Astrocyte of the hippocampus (primary cell): ENCODE measurements at regions not wholly inside any gene's neighbourhood (a gene's known extent, or its start where the extent isn't known, plus 50 kb on each side); places are given as distances from the start of the nearest gene placed in this dataset.
"Not testable (repeated sequence)": the region's sequence is repeated elsewhere in the genome, so short reads cannot be mapped to it uniquely, and the experiment has no call there.

ENCODE experiments used
- DNase-seq: peaks from one replicate; pipeline ENCODE4 v3.0.0; 2011; ENCODE audit warnings: low read depth, low spot score

DNA sequence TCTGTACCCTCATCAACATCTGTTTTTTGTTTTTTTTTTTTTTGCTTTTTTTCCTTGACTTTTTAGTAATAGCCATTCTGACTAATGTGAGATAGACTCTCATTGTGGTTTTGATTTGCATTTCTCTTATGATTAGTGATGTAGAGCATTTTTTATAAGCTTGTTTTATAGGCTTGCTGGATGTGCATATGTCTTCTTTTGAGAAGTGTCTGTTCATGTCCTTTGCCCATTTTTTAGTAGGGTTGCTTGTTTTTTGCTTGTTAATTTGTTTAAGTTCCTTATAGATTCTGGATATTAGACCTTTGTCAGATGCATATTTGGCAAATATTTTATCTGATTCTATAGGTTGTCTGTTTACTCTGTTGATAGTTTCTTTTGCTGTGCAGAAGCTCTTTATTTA is 53.5 kb upstream of the FAR1 start:
- not testable (repeated sequence) for DNase-seq

DNA sequence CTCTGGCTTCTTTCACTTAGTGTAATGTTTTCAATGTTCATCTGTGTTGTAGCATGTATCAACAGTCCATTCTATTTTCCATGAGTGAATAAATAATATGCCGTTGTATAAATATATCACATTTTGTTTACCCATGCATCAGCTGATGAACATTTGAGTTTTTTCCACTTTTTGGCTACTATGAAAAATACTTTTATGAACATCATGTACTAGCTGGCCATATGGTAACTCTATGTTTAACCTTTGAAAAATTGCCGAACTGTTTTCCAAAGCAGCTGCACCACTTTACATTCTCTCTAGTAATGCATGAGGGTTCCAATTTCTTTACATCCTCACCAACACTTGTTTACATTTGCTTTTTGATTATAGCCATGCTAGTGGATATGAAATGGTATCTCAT is 59.8 kb upstream of the FAR1 start:
- no peak for DNase-seq

DNA sequence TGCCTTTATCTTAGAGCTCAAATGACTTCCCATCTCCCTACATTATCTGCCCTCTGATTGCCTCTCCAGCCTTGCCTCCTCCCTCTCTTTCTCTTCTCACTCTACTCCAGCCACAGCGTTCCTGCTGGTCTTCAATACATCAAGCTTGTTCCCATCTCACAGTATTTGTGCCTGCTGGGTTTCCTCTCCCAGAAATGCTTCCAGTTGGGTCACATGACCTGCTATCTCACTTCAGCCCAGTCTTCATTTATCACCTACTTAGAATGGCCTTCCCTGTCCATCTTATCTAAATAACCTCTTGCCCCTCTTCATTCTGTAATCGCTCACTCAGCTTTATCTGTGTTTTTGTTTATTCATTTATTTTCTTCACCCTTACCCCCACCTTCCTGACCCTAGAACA is 61.8 kb upstream of the FAR1 start:
- DNase-seq = no peak

DNA sequence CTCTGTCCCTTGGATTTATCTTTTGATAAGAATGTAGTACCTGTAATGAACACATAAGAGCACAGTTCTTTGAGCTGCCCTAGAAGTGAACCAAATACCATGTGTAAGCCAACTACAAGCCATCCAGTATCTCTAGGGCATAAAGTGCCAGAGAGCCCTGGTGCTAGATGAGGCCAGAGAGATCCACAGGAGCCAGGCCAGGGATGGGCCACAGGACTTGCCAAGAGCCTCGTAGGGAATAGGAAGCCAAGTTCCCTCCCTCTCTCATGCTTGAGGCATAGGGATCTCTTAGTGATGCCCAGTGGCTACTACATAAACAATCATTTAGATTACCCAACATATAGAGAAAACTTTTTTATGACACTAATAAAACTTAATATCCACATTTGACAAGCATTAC is 64.8 kb upstream of the FAR1 start:
- DNase-seq = no peak

DNA sequence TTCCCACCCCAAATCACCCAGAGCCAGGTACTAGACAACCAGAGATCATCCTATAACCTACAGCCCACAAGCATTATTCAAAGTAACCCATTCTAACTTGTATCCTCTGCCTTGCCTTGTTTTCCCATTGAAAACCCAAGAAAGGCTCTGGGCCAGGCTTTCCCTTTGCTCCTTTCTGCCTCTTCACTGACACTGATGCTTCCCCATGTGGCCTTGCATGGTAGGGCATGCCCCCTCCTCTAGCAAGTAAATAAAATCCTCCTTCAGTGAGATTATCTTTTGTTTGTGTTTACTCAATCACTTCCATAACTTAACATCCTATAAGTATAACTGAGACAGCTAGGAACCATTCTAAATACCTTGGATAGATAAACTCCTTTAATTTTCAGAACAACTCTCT is 65.6 kb upstream of the FAR1 start:
- DNase-seq = no peak

DNA sequence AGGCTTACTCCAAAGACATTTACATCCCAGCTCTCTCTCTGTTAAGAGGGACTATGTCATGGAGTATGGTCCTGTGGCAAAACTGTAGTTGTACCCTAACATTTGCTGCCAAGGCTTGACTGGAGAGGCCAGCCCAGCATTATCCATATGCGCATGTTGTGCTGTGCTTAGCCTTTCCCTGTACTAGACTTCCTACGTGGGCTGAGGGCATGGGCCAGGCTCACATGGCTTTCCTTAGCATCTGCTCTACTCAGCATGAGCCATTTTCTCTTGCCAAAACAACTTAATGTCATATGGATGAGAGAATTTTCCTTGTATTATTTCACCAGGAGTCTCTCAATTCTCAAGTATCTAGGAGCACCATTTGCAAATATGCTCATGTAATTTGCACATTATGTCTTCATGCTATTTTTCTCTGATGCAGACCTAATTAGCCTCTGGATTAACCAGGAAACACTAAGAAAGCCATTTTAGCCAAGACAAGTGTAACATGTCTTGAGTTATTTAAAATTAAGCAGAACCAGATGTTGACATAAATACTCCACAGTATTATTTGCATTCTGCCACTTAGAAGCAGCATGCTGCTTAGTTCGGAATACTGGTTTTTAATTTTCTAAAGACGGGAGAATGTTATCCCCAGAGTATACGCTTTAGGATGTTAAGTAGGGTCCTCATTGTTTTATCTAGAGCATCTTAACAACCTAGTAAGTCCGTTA is 71.7 kb upstream of the FAR1 start:
- DNase-seq = no peak

DNA sequence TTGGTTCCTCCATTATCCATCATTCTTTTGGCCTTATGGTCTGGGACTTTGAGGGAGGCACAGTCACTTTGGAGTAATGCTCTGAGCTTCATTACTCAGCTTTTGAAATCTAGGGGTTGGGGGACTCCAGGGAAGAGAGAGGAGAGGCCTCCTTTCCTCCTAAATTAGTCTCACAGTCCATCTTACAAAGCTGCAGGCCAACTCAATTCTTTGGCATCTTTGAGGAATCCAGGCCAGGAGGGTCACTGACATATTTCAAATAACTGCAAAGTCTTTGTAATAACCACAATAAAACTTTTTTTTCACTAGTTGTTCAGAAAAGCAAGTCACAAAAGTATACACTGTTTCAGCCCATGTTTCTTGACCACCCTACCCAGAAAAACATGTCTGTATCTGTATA is 73.3 kb upstream of the FAR1 start:
- peak; percentile 59 for DNase-seq

DNA sequence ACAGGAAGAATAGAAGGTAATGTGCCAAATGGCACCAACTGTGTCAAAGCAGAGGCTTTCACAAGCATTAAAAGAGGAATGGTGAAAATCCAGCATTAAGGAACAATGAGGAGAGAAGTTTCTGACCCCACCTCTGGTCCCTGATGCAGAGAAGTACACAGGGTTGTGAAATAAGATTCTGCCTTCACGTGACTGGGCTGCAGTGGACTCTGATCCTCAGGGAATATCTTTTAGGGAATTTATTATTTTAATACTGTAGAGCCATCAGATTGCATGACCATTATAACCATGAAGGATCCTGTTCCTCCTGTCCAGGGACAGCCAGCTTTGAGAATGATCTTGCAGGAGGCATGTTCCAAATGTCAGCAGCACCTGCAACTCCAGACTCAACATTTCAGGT is 74.4 kb upstream of the FAR1 start:
- no peak for DNase-seq

DNA sequence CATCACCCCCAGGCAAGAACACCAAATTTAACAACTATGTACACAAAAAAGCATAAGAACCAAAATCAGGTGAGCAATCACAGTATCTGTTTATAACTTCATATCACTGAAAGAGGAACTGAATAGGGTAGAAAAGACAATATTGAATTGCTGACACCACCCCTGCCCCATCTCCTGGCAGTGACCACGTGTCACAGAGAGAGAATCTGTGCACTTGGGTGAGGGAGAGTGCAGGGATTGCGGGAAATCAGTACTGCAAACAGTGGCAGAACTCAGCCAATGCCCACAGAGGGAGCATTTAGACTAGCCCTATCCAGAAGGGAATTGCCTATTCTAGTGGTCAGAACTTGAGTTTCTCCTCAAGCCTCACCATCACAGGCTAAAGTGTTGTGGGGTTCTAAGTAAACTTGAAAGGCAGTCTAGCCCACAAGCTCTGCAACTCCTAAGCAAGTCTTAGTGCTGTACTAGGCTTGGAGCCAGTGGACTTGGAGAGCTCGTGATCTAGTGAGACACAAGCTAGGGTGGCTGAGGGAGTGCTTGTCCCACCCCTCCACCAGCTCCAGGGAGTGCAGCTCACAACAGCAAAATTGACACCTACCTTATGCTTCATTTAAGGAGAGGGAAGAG is 82.8 kb upstream of the PTH start:
- DNase-seq = no peak

DNA sequence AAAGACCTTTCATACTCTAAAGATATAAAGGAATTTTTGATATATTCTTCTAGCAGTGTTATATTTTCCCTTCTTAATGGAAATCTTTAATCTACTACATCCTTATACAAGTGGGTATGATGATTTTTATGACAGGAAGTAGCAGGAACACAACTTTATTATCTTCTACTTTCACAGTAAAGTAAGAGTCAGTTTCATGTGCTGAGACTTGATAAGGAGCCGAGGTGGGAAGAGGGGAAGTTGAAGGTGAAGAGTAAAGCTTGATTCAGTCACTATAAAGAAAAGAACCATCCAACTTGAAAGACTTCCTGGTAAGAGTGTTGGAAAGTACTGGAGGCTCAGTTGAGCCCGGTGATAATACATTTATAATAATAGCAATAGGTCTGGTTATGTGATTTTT is 82.1 kb upstream of the PTH start:
- DNase-seq = no peak

DNA sequence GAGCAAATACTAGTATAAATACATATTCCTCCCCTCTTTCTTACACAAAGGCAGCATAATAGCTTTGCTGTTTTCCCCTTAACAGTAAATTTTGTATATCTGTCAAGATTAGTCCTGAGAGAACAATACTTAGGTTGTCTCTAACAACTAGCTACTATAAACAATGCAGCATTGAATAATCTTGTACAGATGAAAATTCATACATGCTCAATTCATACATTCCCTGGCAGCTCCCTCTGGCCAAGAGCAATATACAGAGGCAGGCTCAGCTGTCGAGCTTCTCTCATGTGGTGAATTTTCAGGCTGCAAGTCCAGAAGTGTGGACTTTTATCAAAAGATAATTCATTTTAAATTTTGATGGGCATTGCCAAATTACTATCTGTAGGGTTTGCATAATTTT is 81.2 kb upstream of the PTH start:
- no peak for DNase-seq

DNA sequence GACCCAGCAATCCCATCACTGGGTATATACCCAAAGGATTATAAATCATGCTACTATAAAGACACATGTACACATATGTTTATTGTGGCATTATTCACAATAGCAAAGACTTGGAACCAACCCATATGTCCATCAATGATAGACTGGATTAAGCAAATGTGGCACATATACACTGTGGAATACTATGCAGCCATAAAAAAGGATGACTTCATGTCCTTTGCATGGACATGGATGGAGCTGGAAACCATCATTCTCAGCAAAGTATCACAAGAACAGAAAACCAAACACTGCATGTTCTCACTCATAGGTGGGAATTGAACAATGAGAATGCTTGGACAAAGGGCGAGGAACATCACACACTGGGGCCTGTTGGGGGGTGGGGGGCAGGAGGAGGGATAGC is 79.6 kb upstream of the PTH start:
- not testable (repeated sequence) for DNase-seq

DNA sequence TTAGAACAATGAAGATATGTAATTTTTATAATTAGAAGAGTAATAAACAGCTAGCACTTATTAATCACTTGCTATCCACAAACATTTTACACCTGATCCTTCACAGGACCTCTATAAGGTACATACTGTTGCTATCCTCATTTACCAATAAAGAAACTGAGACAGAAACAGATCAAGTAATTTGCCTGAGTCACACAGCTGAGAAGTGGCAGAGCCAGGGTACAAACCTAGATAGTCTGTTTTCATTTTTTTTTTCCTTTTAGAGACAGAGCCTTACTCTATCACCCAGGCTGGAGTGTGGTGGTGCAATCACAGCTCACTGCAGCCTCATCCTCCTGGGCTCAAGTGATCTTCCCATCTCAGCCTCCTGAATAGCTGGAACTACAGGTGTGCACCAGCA is 71.8 kb upstream of the PTH start:
- DNase-seq = no peak

DNA sequence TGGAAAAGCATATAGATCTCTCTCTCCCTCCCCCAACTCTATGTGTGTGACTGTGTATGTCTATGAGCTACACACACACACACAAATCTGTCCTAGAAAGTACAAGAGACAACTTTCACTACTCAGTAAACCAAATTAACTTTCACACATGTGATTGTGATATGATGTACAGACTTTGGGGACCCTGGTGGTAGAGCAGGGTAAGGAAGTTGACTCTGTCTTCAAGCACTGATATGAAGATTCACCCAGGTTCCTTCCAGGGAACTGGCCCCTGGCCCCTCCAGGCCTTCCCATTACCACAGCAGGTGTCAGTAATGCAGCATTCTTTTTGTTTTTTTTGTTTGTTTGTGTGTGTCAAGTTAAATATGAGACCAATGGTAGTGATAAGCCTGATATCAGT is 66.1 kb upstream of the PTH start:
- no peak for DNase-seq

DNA sequence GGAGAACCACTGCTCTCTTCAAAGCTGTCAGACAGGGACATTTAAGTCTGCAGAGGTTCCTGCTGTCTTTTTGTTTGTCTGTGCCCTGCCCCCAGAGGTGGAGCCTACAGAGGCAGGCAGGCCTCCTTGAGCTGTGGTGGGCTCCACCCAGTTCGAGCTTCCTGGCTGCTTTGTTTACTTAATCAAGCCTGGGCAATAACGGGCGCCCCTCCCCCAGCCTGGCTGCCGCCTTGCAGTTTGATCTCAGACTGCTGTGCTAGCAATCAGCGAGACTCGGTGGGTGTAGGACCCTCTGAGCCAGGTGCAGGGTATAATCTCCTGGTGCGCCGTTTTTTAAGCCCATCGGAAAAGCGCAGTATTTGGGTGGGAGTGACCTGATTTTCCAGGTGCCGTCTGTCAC is 64.5 kb upstream of the PTH start:
- DNase-seq = not testable (repeated sequence)

DNA sequence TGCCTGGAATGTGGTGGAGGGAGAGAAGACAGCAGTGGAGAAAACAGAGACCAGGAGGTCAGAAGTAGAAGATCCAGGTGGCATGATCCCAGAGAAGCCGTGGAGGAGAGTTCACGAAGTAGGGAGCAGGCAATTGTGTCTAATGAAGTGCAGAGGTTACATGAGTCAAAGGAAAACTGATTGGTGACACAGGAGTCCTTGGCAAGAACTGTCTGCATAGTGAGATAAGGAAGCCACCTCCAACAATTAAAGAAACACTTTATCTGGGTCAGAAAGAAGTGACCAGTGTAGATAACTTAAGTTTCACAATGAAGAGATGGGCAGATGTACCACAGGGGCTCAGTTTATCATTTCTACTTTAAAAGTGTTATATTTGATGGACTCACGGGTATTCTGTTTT is 57.0 kb upstream of the PTH start:
- DNase-seq = no peak

DNA sequence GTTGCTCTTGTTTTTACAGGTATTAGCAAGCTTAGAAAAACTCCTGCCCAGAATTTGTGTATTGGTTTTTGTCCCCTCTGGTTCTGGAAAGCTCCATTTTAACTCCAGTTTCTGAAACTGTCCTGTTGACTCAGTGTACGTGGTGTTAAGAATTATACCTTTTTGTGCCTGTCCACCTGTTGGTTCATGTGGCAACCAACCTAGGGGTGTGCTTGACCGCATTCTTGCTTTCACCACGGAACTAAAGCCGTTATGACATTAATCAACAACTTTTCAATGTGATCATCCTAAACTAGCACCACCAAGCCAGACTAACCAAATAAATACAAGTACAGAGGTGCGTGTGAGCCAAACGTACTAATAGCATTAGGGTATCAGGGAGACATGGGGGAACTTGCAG is 56.0 kb upstream of the PTH start:
- DNase-seq = no peak

DNA sequence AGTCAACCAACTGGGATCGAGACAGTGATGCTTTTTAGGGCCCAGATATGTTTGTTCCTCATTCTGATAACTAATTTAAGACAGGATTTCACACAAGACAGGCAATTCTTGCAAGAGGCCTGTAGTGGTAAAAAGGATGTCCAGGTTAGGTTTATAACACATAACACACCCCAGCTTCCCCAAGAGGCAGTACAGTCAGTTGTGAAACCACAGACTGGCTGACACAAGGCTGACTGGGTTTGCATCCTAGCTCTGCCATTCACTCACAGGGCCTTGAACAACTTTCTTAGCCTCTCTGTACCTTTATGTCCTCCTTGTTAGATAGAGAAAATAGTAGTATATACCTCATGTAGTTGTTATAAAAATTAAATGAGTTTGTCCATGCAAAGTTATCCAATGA is 55.0 kb upstream of the PTH start:
- no peak for DNase-seq

DNA sequence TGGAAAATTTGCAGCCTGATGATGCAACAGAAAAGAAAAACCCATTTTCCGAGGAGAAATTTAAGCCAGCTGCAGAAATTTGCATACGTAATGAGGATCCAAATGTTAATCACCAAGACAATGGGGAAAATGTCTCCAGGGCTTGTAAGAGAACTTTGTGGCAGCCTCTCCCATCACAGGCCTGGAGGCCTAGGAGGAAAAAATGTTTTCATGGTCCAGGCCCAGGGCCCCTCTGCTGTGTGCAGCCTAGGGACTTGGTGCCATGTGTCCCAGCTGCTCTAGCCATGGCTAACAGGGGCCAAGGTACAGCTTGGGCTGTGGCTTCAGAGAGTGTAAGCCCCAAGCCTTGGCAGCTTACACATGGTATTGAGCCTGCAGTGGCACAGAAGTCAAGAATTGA is 50.3 kb upstream of the PTH start:
- DNase-seq = not testable (repeated sequence)
